ENCODE measurements at regions not wholly inside any gene's neighbourhood (a gene's known extent, or its start where the extent isn't known, plus 50 kb on each side); places are given as distances from the start of the nearest gene placed in this dataset.

DNA sequence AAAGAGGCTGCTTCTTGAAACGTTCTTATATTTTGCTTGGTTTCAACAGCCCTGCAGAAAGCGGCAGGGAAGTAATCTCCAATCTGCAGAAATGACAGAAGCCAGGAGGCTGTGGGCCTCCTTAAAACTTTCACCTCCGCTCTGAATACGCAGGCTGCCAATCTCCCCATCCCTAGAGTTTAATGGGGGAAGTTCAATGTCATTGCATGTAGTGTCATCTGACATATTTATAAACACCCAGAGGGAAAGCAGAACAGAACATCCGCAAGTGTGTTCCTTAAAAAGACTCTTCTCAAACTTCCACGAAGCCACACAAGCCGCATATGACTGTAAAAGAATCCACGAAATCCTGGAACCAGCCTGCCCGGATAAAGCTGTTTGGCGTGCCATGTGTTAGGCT is 148.8 kb upstream of the TBL1X start:
- no peak overlapping the region for H3K4me3 Mint-ChIP-seq
- no peaks in the 10 kb centered on the region for H3K79me2 ChIP-seq (replicated peaks; ENCODE audit: insufficient read depth)
- no peak overlapping the region for H3K27ac Mint-ChIP-seq
- no peaks in the 10 kb centered on the region for H3K36me3 Mint-ChIP-seq (ENCODE audit: low read depth)
- H3K27me3 Mint-ChIP-seq (ENCODE audit: insufficient read depth, low read depth, poor library complexity): peaks cover 6% of the 10 kb centered on the region
- H3K9me3 Mint-ChIP-seq: no peaks in the 10 kb centered on the region
- no peak overlapping the region for H3K27ac ChIP-seq (ENCODE audit: low read depth)
- H3K4me1 Mint-ChIP-seq: peaks cover 11% of the 10 kb centered on the region; the same call in 2 of the 3 replicates
- no peak for ATAC-seq
- H2AFZ ChIP-seq: no peak overlapping the region
- no peaks in the 10 kb centered on the region for H3K36me3 ChIP-seq (ENCODE audit: insufficient read depth)
- no peak overlapping the region for H3K4me3 ChIP-seq
- H3K9me2 ChIP-seq (ENCODE audit: insufficient read depth): no peaks in the 10 kb centered on the region
- H3K4me2 ChIP-seq: no peak overlapping the region
- no peaks in the 10 kb centered on the region for H3K4me1 ChIP-seq (ENCODE audit: insufficient read depth)
- H3F3A ChIP-seq (replicated peaks; ENCODE audit: low read depth): no peaks in the 10 kb centered on the region
- H3K27me3 ChIP-seq (ENCODE audit: insufficient read depth): no peaks in the 10 kb centered on the region
- DNase-seq (ENCODE audit: low spot score): no peak
- TF ChIP-seq, protein P1, sequence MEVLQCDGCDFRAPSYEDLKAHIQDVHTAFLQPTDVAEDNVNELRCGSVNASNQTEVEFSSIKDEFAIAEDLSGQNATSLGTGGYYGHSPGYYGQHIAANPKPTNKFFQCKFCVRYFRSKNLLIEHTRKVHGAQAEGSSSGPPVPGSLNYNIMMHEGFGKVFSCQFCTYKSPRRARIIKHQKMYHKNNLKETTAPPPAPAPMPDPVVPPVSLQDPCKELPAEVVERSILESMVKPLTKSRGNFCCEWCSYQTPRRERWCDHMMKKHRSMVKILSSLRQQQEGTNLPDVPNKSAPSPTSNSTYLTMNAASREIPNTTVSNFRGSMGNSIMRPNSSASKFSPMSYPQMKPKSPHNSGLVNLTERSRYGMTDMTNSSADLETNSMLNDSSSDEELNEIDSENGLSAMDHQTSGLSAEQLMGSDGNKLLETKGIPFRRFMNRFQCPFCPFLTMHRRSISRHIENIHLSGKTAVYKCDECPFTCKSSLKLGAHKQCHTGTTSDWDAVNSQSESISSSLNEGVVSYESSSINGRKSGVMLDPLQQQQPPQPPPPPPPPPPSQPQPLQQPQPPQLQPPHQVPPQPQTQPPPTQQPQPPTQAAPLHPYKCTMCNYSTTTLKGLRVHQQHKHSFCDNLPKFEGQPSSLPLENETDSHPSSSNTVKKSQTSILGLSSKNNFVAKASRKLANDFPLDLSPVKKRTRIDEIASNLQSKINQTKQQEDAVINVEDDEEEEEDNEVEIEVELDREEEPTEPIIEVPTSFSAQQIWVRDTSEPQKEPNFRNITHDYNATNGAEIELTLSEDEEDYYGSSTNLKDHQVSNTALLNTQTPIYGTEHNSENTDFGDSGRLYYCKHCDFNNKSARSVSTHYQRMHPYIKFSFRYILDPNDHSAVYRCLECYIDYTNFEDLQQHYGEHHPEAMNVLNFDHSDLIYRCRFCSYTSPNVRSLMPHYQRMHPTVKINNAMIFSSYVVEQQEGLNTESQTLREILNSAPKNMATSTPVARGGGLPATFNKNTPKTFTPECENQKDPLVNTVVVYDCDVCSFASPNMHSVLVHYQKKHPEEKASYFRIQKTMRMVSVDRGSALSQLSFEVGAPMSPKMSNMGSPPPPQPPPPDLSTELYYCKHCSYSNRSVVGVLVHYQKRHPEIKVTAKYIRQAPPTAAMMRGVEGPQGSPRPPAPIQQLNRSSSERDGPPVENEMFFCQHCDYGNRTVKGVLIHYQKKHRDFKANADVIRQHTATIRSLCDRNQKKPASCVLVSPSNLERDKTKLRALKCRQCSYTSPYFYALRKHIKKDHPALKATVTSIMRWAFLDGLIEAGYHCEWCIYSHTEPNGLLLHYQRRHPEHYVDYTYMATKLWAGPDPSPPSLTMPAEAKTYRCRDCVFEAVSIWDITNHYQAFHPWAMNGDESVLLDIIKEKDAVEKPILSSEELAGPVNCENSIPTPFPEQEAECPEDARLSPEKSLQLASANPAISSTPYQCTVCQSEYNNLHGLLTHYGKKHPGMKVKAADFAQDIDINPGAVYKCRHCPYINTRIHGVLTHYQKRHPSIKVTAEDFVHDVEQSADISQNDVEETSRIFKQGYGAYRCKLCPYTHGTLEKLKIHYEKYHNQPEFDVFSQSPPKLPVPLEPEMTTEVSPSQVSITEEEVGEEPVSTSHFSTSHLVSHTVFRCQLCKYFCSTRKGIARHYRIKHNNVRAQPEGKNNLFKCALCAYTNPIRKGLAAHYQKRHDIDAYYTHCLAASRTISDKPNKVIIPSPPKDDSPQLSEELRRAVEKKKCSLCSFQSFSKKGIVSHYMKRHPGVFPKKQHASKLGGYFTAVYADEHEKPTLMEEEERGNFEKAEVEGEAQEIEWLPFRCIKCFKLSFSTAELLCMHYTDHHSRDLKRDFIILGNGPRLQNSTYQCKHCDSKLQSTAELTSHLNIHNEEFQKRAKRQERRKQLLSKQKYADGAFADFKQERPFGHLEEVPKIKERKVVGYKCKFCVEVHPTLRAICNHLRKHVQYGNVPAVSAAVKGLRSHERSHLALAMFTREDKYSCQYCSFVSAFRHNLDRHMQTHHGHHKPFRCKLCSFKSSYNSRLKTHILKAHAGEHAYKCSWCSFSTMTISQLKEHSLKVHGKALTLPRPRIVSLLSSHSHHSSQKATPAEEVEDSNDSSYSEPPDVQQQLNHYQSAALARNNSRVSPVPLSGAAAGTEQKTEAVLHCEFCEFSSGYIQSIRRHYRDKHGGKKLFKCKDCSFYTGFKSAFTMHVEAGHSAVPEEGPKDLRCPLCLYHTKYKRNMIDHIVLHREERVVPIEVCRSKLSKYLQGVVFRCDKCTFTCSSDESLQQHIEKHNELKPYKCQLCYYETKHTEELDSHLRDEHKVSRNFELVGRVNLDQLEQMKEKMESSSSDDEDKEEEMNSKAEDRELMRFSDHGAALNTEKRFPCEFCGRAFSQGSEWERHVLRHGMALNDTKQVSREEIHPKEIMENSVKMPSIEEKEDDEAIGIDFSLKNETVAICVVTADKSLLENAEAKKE (CRISPR knock-in tag; IDR thresholded peaks at IDR 0.05): no peak
- TF ChIP-seq, protein P2, sequence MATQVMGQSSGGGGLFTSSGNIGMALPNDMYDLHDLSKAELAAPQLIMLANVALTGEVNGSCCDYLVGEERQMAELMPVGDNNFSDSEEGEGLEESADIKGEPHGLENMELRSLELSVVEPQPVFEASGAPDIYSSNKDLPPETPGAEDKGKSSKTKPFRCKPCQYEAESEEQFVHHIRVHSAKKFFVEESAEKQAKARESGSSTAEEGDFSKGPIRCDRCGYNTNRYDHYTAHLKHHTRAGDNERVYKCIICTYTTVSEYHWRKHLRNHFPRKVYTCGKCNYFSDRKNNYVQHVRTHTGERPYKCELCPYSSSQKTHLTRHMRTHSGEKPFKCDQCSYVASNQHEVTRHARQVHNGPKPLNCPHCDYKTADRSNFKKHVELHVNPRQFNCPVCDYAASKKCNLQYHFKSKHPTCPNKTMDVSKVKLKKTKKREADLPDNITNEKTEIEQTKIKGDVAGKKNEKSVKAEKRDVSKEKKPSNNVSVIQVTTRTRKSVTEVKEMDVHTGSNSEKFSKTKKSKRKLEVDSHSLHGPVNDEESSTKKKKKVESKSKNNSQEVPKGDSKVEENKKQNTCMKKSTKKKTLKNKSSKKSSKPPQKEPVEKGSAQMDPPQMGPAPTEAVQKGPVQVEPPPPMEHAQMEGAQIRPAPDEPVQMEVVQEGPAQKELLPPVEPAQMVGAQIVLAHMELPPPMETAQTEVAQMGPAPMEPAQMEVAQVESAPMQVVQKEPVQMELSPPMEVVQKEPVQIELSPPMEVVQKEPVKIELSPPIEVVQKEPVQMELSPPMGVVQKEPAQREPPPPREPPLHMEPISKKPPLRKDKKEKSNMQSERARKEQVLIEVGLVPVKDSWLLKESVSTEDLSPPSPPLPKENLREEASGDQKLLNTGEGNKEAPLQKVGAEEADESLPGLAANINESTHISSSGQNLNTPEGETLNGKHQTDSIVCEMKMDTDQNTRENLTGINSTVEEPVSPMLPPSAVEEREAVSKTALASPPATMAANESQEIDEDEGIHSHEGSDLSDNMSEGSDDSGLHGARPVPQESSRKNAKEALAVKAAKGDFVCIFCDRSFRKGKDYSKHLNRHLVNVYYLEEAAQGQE (IDR thresholded peaks at IDR 0.05; ENCODE audit: unreplicated experiment): no peak
- TF ChIP-seq ZNF114 (CRISPR knock-in tag; IDR thresholded peaks at IDR 0.05): no peak
- no peak for TF ChIP-seq POLR2AphosphoS5 (IDR thresholded peaks at IDR 0.05; ENCODE audit: low read depth)
- TF ChIP-seq EZH2phosphoT487 (IDR thresholded peaks at IDR 0.05; ENCODE audit: unreplicated experiment): no peak
- TF ChIP-seq, protein P3, sequence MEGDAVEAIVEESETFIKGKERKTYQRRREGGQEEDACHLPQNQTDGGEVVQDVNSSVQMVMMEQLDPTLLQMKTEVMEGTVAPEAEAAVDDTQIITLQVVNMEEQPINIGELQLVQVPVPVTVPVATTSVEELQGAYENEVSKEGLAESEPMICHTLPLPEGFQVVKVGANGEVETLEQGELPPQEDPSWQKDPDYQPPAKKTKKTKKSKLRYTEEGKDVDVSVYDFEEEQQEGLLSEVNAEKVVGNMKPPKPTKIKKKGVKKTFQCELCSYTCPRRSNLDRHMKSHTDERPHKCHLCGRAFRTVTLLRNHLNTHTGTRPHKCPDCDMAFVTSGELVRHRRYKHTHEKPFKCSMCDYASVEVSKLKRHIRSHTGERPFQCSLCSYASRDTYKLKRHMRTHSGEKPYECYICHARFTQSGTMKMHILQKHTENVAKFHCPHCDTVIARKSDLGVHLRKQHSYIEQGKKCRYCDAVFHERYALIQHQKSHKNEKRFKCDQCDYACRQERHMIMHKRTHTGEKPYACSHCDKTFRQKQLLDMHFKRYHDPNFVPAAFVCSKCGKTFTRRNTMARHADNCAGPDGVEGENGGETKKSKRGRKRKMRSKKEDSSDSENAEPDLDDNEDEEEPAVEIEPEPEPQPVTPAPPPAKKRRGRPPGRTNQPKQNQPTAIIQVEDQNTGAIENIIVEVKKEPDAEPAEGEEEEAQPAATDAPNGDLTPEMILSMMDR (conservative IDR thresholded peaks at IDR 0.05; ENCODE audit: low read depth in 2 of 2): no peak
- no peak for TF ChIP-seq JUNB (IDR thresholded peaks at IDR 0.05; ENCODE audit: unreplicated experiment)
- TF ChIP-seq ZNF331 (CRISPR knock-in tag; IDR thresholded peaks at IDR 0.05; ENCODE audit: low read depth): no peak
- H4K20me1 ChIP-seq (replicated peaks; ENCODE audit: insufficient read depth): no peaks in the 10 kb centered on the region

Data from GM23338 (cell line).